GM18505 (cell line): ENCODE measurements at regions not wholly inside any gene's neighbourhood (a gene's known extent, or its start where the extent isn't known, plus 50 kb on each side); places are given as distances from the start of the nearest gene placed in this dataset.
"Not testable (repeated sequence)": the region's sequence is repeated elsewhere in the genome, so short reads cannot be mapped to it uniquely, and the experiment has no call there.

Experiments
- ATAC-seq: cut with Tn5 transposase; IDR thresholded peaks from one replicate; pipeline ENCODE4 v1.9.1; 2021; ENCODE audit not compliant: unreplicated experiment
- POLR2A ChIP-seq: IDR thresholded peaks from 4 replicates; pipeline ENCODE4 v1.6.1; 2011; ENCODE audit warnings: borderline replicate concordance; ENCODE audit not compliant: insufficient read depth, insufficient read length; ENCODE audit errors: extremely low read depth

GRCh38 chr21:14675774-14676530 is 129.8 kb upstream of the SAMSN1 start:
- ATAC-seq: peak; percentile 72
- TF ChIP-seq POLR2A: no peak

- TF ChIP-seq POLR2A: no peak
- no peak for ATAC-seq
These were observed 127.5 kb upstream of the SAMSN1 start for GRCh38 chr21:14673649-14674048.

DNA sequence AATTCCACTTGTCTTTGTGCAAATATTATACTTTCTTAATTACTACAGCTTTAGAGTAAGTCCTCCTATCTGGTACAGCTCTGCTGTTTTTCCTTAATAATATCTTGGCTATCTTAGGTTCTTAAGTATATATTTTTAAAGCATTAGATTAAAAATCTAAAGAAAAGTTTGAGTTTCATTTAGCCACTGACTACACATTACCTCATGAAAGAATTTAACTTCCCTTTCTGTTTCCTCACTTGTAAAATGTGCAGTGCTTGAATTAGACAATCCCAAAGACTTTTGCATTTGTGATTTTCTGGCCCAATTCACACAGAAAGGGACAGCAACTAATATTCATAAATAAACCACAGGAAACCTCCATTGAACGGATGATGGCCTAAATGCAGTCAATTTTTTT is 126.4 kb upstream of the SAMSN1 start:
- no peak for TF ChIP-seq POLR2A
- no peak for ATAC-seq

GRCh38 chr21:14670409-14670808 is 124.3 kb upstream of the SAMSN1 start:
- no peak for ATAC-seq
- TF ChIP-seq POLR2A: no peak

DNA sequence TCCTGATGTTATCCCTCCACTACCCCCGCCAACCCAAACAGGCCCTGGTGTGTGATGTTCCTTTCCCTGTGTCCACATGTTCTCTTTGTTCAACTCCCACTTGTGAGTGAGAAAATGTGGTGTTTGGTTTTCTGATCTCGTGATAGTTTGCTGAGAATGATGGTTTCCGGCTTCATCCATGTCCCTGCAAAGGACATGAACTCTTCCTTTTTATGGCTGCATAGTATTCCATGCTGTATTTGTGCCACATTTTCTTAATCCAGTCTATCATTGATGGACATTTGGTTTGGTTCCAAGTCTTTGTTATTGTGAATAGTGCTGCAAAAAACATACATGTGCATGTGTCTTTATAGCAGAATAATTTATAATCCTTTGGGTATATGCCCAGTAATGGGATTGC is 123.0 kb upstream of the SAMSN1 start:
- not testable (repeated sequence) for ATAC-seq

GRCh38 chr21:14657241-14658008 is 111.3 kb upstream of the SAMSN1 start:
- no peak for TF ChIP-seq POLR2A
- ATAC-seq: no peak

GRCh38 chr21:14646893-14647292 is 100.8 kb upstream of the SAMSN1 start:
- ATAC-seq: no peak
- TF ChIP-seq POLR2A: no peak

- no peak for TF ChIP-seq POLR2A
- no peak for ATAC-seq
These were observed 99.6 kb upstream of the SAMSN1 start for GRCh38 chr21:14645702-14646101.

GRCh38 chr21:14632359-14632758 is 86.2 kb upstream of the SAMSN1 start:
- ATAC-seq: no peak
- no peak for TF ChIP-seq POLR2A

DNA sequence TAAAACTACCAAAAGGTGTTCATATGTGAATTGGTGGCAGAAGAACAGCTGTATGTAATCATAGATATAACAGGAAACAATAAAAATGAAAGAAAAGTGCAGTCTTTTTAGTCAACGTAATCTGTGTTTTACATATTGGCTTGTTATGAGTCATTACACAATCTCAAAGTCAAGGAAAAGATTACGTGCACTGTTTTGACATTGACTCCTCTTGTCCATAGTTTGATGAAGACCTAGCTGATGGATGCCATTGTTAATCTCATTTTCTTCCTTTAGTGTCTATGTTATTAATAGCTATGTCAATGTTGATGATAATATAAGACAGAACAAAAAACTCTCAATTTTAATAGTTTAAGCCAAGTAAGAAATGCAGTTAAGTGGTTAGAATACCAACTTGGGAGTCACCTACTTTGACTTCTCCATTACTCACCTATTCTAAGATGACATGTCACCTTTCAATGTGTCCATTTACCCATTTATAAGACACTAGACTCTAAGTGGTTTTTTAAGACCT is 84.5 kb upstream of the SAMSN1 start:
- TF ChIP-seq POLR2A: no peak
- no peak for ATAC-seq

- no peak for TF ChIP-seq POLR2A
- ATAC-seq: no peak
These were observed 83.3 kb upstream of the SAMSN1 start for GRCh38 chr21:14629461-14629860.

- not testable (repeated sequence) for ATAC-seq
These were observed 77.0 kb upstream of the SAMSN1 start for GRCh38 chr21:14623079-14623478.

DNA sequence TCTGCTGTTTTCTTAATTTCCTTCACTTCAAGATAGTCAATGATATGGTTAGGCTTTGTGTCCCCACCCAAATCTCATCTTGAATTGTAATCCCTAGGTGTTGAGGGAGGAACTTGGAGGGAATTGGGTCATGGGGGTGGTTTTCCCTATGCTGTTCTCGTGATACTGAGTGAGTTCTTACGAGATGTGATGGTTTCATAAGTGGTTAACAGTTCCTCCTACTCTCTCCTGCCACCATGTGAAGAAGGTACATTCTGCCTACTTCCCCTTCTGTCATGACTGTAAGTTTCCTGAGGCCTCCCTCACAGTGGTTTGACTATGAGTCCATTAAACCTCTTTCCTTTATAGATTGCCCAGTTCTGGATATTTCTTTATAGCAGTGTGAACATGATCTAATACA is 74.0 kb upstream of the SAMSN1 start:
- TF ChIP-seq POLR2A: no peak
- no peak for ATAC-seq

DNA sequence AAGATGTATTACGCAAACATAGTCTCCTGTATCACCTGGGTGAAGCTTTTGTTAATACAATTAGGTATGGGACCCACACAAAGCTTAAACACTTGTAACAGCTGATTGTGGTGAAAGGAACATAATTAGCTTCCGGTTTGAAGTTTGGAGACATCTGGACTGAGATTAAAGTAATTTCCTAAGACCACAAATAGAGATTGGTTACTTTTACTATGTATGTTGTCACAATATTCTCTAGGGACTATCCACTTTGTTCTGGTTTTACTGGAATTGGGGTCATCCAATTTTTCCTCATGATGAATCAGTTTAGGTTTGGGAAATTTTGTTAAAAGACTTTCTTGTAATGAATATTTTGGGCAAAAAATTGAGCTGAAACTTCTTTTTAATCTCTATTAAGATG is 71.8 kb upstream of the SAMSN1 start:
- no peak for TF ChIP-seq POLR2A
- no peak for ATAC-seq
